A673 (cell line): ENCODE measurements at regions not wholly inside any gene's neighbourhood (a gene's known extent, or its start where the extent isn't known, plus 50 kb on each side); places are given as distances from the start of the nearest gene placed in this dataset.

ENCODE experiments used
- EZH2 ChIP-seq: fragments of 200-600 bp; sonication (generic); IDR thresholded peaks from 2 replicates; pipeline ENCODE4 v1.6.1; 2017; ENCODE audit warnings: borderline replicate concordance, low read depth, mild to moderate bottlenecking, mixed read lengths, antibody characterized with exemption, low read length; ENCODE audit not compliant: poor library complexity, severe bottlenecking
- TF ChIP-seq, protein P1 (sequence below): fragments of 300-800, 200-600 bp; sonication (generic); conservative IDR thresholded peaks from 2 replicates; pipeline ENCODE4 v1.5.1; 2017; ENCODE audit warnings: low read depth, mild to moderate bottlenecking, antibody characterized with exemption, low read length, moderate library complexity, mixed read lengths

DNA sequence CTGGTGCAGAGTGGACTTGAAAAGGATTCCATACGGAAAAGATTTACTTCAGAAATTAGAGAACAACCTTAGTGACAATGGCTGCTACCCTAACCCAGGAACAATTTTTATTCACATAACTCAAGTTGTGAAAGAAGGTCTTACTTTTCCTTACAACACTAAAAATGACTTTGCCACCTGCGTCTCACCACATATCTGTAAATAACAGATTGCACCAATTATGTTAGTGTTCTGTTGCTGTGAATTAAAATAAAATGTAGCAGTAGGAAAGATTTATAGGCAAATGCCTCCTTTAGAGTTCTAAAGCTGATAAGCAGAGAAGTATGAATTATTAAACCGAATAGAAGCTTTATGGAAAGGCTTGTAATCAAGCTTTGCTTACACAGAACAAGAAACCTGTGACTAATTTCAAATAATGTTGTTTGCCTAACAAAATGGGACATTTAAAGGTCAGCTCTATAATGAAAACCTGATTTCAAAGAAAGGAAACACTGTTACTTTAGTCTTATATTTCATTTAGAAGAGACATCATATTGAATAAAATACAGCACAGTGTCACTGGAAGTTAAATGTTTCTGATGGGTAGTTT, 2237.8 kb downstream of the LRRC4C start:
- TF ChIP-seq, protein P1, sequence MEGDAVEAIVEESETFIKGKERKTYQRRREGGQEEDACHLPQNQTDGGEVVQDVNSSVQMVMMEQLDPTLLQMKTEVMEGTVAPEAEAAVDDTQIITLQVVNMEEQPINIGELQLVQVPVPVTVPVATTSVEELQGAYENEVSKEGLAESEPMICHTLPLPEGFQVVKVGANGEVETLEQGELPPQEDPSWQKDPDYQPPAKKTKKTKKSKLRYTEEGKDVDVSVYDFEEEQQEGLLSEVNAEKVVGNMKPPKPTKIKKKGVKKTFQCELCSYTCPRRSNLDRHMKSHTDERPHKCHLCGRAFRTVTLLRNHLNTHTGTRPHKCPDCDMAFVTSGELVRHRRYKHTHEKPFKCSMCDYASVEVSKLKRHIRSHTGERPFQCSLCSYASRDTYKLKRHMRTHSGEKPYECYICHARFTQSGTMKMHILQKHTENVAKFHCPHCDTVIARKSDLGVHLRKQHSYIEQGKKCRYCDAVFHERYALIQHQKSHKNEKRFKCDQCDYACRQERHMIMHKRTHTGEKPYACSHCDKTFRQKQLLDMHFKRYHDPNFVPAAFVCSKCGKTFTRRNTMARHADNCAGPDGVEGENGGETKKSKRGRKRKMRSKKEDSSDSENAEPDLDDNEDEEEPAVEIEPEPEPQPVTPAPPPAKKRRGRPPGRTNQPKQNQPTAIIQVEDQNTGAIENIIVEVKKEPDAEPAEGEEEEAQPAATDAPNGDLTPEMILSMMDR, result no peak
- TF ChIP-seq EZH2, result no peak
